HG02884 (cell line): ENCODE measurements at regions not wholly inside any gene's neighbourhood (a gene's known extent, or its start where the extent isn't known, plus 50 kb on each side); places are given as distances from the start of the nearest gene placed in this dataset.
A peak's percentile ranks its signal among the peaks of the same experiment; 100 is the strongest.
"Not testable (repeated sequence)": the region's sequence is repeated elsewhere in the genome, so short reads cannot be mapped to it uniquely, and the experiment has no call there.

Source experiments
- ATAC-seq: cut with Tn5 transposase; IDR thresholded peaks from one replicate; pipeline ENCODE4 v1.9.1; 2021; ENCODE audit warnings: mild to moderate bottlenecking, moderate library complexity; ENCODE audit not compliant: unreplicated experiment

GRCh38 chr3:34570916-34571705, 772.7 kb downstream of the PDCD6IP start:
- no peak for ATAC-seq

- no peak for ATAC-seq
Measured at GRCh38 chr3:34571714-34572113, 773.3 kb downstream of the PDCD6IP start.

- no peak for ATAC-seq
Measured at GRCh38 chr3:34575776-34576175, 777.3 kb downstream of the PDCD6IP start.

- no peak for ATAC-seq
Measured at GRCh38 chr3:34582055-34582454, 783.6 kb downstream of the PDCD6IP start.

- ATAC-seq: no peak
Measured at GRCh38 chr3:34583451-34583850, 785.0 kb downstream of the PDCD6IP start.

- ATAC-seq: no peak
Measured at GRCh38 chr3:34584971-34585370, 786.5 kb downstream of the PDCD6IP start.

GRCh38 chr3:34599595-34599994, 801.2 kb downstream of the PDCD6IP start:
- ATAC-seq: no peak

- ATAC-seq: no peak
Measured at GRCh38 chr3:34619990-34620389, 821.6 kb downstream of the PDCD6IP start.

- no peak for ATAC-seq
Measured at GRCh38 chr3:34626699-34627098, 828.3 kb downstream of the PDCD6IP start.

- no peak for ATAC-seq
Measured at GRCh38 chr3:34634939-34635338, 836.5 kb downstream of the PDCD6IP start.

GRCh38 chr3:34635352-34635850, 837.0 kb downstream of the PDCD6IP start:
- no peak for ATAC-seq

- no peak for ATAC-seq
Measured at GRCh38 chr3:34646911-34647460, 848.6 kb downstream of the PDCD6IP start.

- no peak for ATAC-seq
Measured at GRCh38 chr3:34650131-34650530, 851.7 kb downstream of the PDCD6IP start.

- ATAC-seq: no peak
Measured at GRCh38 chr3:34668915-34669314, 870.5 kb downstream of the PDCD6IP start.

GRCh38 chr3:34669490-34669889, 871.1 kb downstream of the PDCD6IP start:
- no peak for ATAC-seq

GRCh38 chr3:34675383-34676120, 877.1 kb downstream of the PDCD6IP start:
- no peak for ATAC-seq

GRCh38 chr3:34676436-34676835, 878.0 kb downstream of the PDCD6IP start:
- no peak for ATAC-seq

- no peak for ATAC-seq
Measured at GRCh38 chr3:34678575-34678974, 880.1 kb downstream of the PDCD6IP start.

- ATAC-seq: not testable (repeated sequence)
Measured at GRCh38 chr3:34679055-34679454, 880.6 kb downstream of the PDCD6IP start.

GRCh38 chr3:34683851-34684250, 885.4 kb downstream of the PDCD6IP start:
- peak; percentile 70 for ATAC-seq

GRCh38 chr3:34686541-34686940, 888.1 kb downstream of the PDCD6IP start:
- no peak for ATAC-seq

GRCh38 chr3:34687671-34688070, 889.2 kb downstream of the PDCD6IP start:
- ATAC-seq: no peak
